HG03175 (cell line): ENCODE measurements at regions not wholly inside any gene's neighbourhood (a gene's known extent, or its start where the extent isn't known, plus 50 kb on each side); places are given as distances from the start of the nearest gene placed in this dataset.
"Not testable (repeated sequence)": the region's sequence is repeated elsewhere in the genome, so short reads cannot be mapped to it uniquely, and the experiment has no call there.

Experiments
- ATAC-seq: cut with Tn5 transposase; IDR thresholded peaks from one replicate; pipeline ENCODE4 v1.9.1; 2021; ENCODE audit warnings: mild to moderate bottlenecking, moderate library complexity; ENCODE audit not compliant: unreplicated experiment

GRCh38 chr5:50898966-50899365 is 232.5 kb downstream of the PARP8 start:
- ATAC-seq = no peak

GRCh38 chr5:50900952-50901510 is 234.6 kb downstream of the PARP8 start:
- no peak for ATAC-seq

- no peak for ATAC-seq
These were observed 237.2 kb downstream of the PARP8 start for GRCh38 chr5:50903651-50904050.

GRCh38 chr5:50905996-50906570 is 239.6 kb downstream of the PARP8 start:
- no peak for ATAC-seq

GRCh38 chr5:50920160-50920559 is 253.7 kb downstream of the PARP8 start:
- ATAC-seq = not testable (repeated sequence)

GRCh38 chr5:50921366-50922133 is 255.1 kb downstream of the PARP8 start:
- no peak for ATAC-seq

- ATAC-seq = not testable (repeated sequence)
These were observed 255.9 kb downstream of the PARP8 start for GRCh38 chr5:50922134-50922941.

- no peak for ATAC-seq
These were observed 256.7 kb downstream of the PARP8 start for GRCh38 chr5:50922942-50923767.

GRCh38 chr5:50923768-50924494 is 257.5 kb downstream of the PARP8 start:
- no peak for ATAC-seq

GRCh38 chr5:50927953-50928352 is 261.5 kb downstream of the PARP8 start:
- no peak for ATAC-seq

GRCh38 chr5:50929174-50929573 is 262.7 kb downstream of the PARP8 start:
- no peak for ATAC-seq

- no peak for ATAC-seq
These were observed 267.9 kb downstream of the PARP8 start for GRCh38 chr5:50934343-50934742.

GRCh38 chr5:50945139-50945538 is 278.7 kb downstream of the PARP8 start:
- ATAC-seq = no peak

- no peak for ATAC-seq
These were observed 281.7 kb downstream of the PARP8 start for GRCh38 chr5:50947906-50948683.

GRCh38 chr5:50953290-50953689 is 286.9 kb downstream of the PARP8 start:
- ATAC-seq = no peak

GRCh38 chr5:50958852-50959457 is 292.5 kb downstream of the PARP8 start:
- ATAC-seq = no peak

GRCh38 chr5:50962934-50963872 is 296.8 kb downstream of the PARP8 start:
- peak; percentile 85 for ATAC-seq
